ENCODE measurements at regions not wholly inside any gene's neighbourhood (a gene's known extent, or its start where the extent isn't known, plus 50 kb on each side); places are given as distances from the start of the nearest gene placed in this dataset.

GRCh38 chr3:180288816-180289215, 252.1 kb upstream of the PEX5L start:
- TF ChIP-seq CHD2 (IDR thresholded peaks at IDR 0.05; ENCODE audit: borderline replicate concordance, low read depth, low read length): no peak
- no peak for TF ChIP-seq CTCF (IDR thresholded peaks at IDR 0.05 in 2 of 3, conservative IDR thresholded peaks at IDR 0.05 in 1 of 3; ENCODE audit: control insufficient read depth in 2 of 3, extremely low read depth in 1 of 3, insufficient read depth in 1 of 3, low read depth in 3 of 3, low read length in 3 of 3)
- TF ChIP-seq, protein P1, sequence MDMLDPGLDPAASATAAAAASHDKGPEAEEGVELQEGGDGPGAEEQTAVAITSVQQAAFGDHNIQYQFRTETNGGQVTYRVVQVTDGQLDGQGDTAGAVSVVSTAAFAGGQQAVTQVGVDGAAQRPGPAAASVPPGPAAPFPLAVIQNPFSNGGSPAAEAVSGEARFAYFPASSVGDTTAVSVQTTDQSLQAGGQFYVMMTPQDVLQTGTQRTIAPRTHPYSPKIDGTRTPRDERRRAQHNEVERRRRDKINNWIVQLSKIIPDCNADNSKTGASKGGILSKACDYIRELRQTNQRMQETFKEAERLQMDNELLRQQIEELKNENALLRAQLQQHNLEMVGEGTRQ (IDR thresholded peaks at IDR 0.05; ENCODE audit: borderline replicate concordance, low read depth, low read length): no peak
- no peak for TF ChIP-seq EP300 (IDR thresholded peaks at IDR 0.05; ENCODE audit: borderline replicate concordance in 1 of 2, control insufficient read depth in 1 of 2, low read depth in 2 of 2, low read length in 2 of 2)
- TF ChIP-seq HCFC1 (IDR thresholded peaks at IDR 0.05; ENCODE audit: low read length): no peak
- no peak for TF ChIP-seq POLR2A (IDR thresholded peaks at IDR 0.05; ENCODE audit: low read depth, low read length)
- TF ChIP-seq MLLT1 (IDR thresholded peaks at IDR 0.05): no peak

Measured in GM12878 (cell line).